ENCODE measurements at regions not wholly inside any gene's neighbourhood (a gene's known extent, or its start where the extent isn't known, plus 50 kb on each side); places are given as distances from the start of the nearest gene placed in this dataset.

- Histone ChIP-seq H3K27ac (ENCODE audit: low read length) (peak overlapping the region; percentile 50), H3K4me3 (ENCODE audit: low read length) (no peak overlapping the region), H3K4me1 (ENCODE audit: control insufficient read depth, insufficient read depth, low read length) (peaks cover 3% of the 10 kb centered on the region), H3K27me3 (ENCODE audit: control insufficient read depth, insufficient read depth) (no peaks in the 10 kb centered on the region), H3K9me3 (ENCODE audit: control insufficient read depth, low read length) (no peaks in the 10 kb centered on the region)
- WGBS: 40% methylated on average over 4 of the region's 4 CpGs
- ATAC-seq (peak; percentile 42 to 65), DNase-seq (no peak)
- intact Hi-C loops (cut with DNase I): loop anchor here in 1 of 4 donors (10.0 kb wide), 1 partner anchor 254 kb away; no protein-coding TSS in a partner anchor
Observed at GRCh38 chr11:95450547-95451123, 219.6 kb upstream of the SESN3 start.

- no peak overlapping the region for H3K27ac ChIP-seq (ENCODE audit: low read length)
- no peak overlapping the region for H3K4me3 ChIP-seq (ENCODE audit: low read length)
- DNase-seq (no peak), ATAC-seq (no peak)
- no peaks in the 10 kb centered on the region for H3K27me3 ChIP-seq (ENCODE audit: control insufficient read depth, insufficient read depth)
- intact Hi-C loops (cut with DNase I): no loop called here
- H3K9me3 ChIP-seq (ENCODE audit: control insufficient read depth, low read length): no peaks in the 10 kb centered on the region
- WGBS: 88% methylated on average over 13 of the region's 13 CpGs
- peaks cover 3% of the 10 kb centered on the region for H3K4me1 ChIP-seq (ENCODE audit: control insufficient read depth, insufficient read depth, low read length)
Observed at GRCh38 chr11:95445746-95446333, 214.8 kb upstream of the SESN3 start.

- H3K4me1 ChIP-seq (ENCODE audit: control insufficient read depth, insufficient read depth, low read length): no peaks in the 10 kb centered on the region
- H3K4me3 ChIP-seq (ENCODE audit: low read length): no peak overlapping the region
- H3K27me3 ChIP-seq (ENCODE audit: control insufficient read depth, insufficient read depth): no peaks in the 10 kb centered on the region
- intact Hi-C loops (cut with DNase I): no loop called here
- 62% methylated on average over 5 of the region's 5 CpGs for WGBS
- DNase-seq: peak in 1 of 3 donors; percentile 53
- H3K9me3 ChIP-seq (ENCODE audit: control insufficient read depth, low read length): no peaks in the 10 kb centered on the region
- H3K27ac ChIP-seq (ENCODE audit: low read length): no peak overlapping the region
- ATAC-seq: peak in 1 of 2 donors; percentile 77
Observed at GRCh38 chr11:95444309-95445241, 213.6 kb upstream of the SESN3 start.

- intact Hi-C loops (cut with DNase I): no loop called here
- DNase-seq (no peak), ATAC-seq (no peak)
- no peaks in the 10 kb centered on the region for H3K27me3 ChIP-seq (ENCODE audit: control insufficient read depth, insufficient read depth)
- 90% methylated on average over 5 of the region's 5 CpGs for WGBS
- no peaks in the 10 kb centered on the region for H3K4me1 ChIP-seq (ENCODE audit: control insufficient read depth, insufficient read depth, low read length)
- no peak overlapping the region for H3K4me3 ChIP-seq (ENCODE audit: low read length)
- H3K27ac ChIP-seq (ENCODE audit: low read length): no peak overlapping the region
- H3K9me3 ChIP-seq (ENCODE audit: control insufficient read depth, low read length): no peaks in the 10 kb centered on the region
Observed at GRCh38 chr11:95443386-95443785, 212.4 kb upstream of the SESN3 start.

DNA sequence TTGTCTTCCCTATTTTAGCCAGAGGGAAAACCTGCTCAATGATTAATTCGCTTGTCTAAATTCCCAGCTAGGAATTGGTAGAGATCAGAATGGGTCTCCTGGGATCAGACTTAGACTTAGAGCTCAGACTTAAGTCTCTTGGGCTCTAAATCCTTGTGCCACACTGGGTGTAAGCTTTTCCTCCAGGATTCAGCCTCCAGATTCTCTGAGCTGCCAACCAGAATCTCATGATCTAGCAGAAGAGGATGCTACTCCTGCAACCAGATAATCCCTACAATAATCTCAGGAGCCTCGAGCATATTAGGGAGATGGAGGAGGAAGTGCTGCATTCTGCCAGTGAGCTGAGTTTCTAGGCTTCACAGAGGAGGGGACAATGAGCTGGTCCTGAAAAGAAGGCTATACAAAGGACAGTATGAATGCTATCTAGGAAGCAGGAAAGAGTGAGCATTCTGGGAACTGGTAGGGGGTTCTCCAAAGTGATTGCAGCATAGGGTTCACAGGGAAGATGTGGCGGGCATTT lies 211.6 kb upstream of the SESN3 start:
- 79% methylated on average over 3 of the region's 3 CpGs for WGBS

GRCh38 chr11:95435628-95436353 lies 204.8 kb upstream of the SESN3 start:
- intact Hi-C loops (cut with DNase I): no loop called here
- Histone ChIP-seq H3K4me1 (ENCODE audit: control insufficient read depth, insufficient read depth, low read length) (peaks cover 4% of the 10 kb centered on the region), H3K4me3 (ENCODE audit: low read length) (no peak overlapping the region), H3K9me3 (ENCODE audit: control insufficient read depth, low read length) (no peaks in the 10 kb centered on the region), H3K27me3 (ENCODE audit: control insufficient read depth, insufficient read depth) (no peaks in the 10 kb centered on the region), H3K27ac (ENCODE audit: low read length) (no peak overlapping the region)
- ATAC-seq: peak in 1 of 2 donors; percentile 52
- WGBS: 63% methylated on average over 6 of the region's 9 CpGs
- DNase-seq: no peak

More for the DNA sequence above, 211.6 kb upstream of the SESN3 start:
- H3K4me3 ChIP-seq (ENCODE audit: low read length): no peak overlapping the region
- no peaks in the 10 kb centered on the region for H3K9me3 ChIP-seq (ENCODE audit: control insufficient read depth, low read length)
- no peak overlapping the region for H3K27ac ChIP-seq (ENCODE audit: low read length)
- ATAC-seq: no peak
- no peaks in the 10 kb centered on the region for H3K27me3 ChIP-seq (ENCODE audit: control insufficient read depth, insufficient read depth)
- no peaks in the 10 kb centered on the region for H3K4me1 ChIP-seq (ENCODE audit: control insufficient read depth, insufficient read depth, low read length)
- DNase-seq: no peak
- intact Hi-C loops (cut with DNase I): no loop called here

DNA sequence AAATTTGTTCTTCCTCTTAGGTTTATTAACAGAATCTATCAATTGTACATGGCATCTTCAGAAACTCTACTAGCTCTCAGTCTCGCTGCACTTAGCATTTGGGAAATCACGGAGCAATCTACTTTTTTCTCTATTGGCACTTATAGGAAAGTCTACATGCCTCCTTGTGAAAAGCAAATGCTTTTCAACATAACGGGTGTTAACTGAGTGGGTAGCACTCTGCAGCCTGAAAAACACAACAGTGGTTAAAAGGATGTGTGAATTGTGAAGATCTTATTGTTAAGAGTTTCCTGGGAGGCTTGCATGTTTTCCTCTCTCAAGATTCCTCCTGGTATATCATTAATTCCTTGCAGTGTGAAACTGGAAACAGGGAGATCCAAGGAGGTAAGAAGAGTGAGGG lies 204.2 kb upstream of the SESN3 start:
- no peak for ATAC-seq
- H3K9me3 ChIP-seq (ENCODE audit: control insufficient read depth, low read length): no peaks in the 10 kb centered on the region
- intact Hi-C loops (cut with DNase I): no loop called here
- H3K27ac ChIP-seq (ENCODE audit: low read length): no peak overlapping the region
- DNase-seq: no peak
- H3K27me3 ChIP-seq (ENCODE audit: control insufficient read depth, insufficient read depth): no peaks in the 10 kb centered on the region
- peaks cover 4% of the 10 kb centered on the region for H3K4me1 ChIP-seq (ENCODE audit: control insufficient read depth, insufficient read depth, low read length)
- H3K4me3 ChIP-seq (ENCODE audit: low read length): no peak overlapping the region
- WGBS: 63% methylated on average over 3 of the region's 3 CpGs

GRCh38 chr11:95434489-95435057 lies 203.6 kb upstream of the SESN3 start:
- no peak for ATAC-seq
- Histone ChIP-seq H3K9me3 (ENCODE audit: control insufficient read depth, low read length) (no peaks in the 10 kb centered on the region), H3K27me3 (ENCODE audit: control insufficient read depth, insufficient read depth) (no peaks in the 10 kb centered on the region), H3K4me1 (ENCODE audit: control insufficient read depth, insufficient read depth, low read length) (peaks cover 4% of the 10 kb centered on the region), H3K27ac (ENCODE audit: low read length) (no peak overlapping the region), H3K4me3 (ENCODE audit: low read length) (no peak overlapping the region)
- intact Hi-C loops (cut with DNase I): no loop called here
- DNase-seq: no peak
- 95% methylated on average over 1 of the region's 1 CpG for WGBS

- Histone ChIP-seq H3K9me3 (ENCODE audit: control insufficient read depth, low read length) (no peaks in the 10 kb centered on the region), H3K4me3 (ENCODE audit: low read length) (no peak overlapping the region), H3K4me1 (ENCODE audit: control insufficient read depth, insufficient read depth, low read length) (peaks cover 4% of the 10 kb centered on the region), H3K27me3 (ENCODE audit: control insufficient read depth, insufficient read depth) (no peaks in the 10 kb centered on the region), H3K27ac (ENCODE audit: low read length) (no peak overlapping the region)
- 97% methylated on average over 2 of the region's 2 CpGs for WGBS
- intact Hi-C loops (cut with DNase I): no loop called here
- DNase-seq (no peak), ATAC-seq (no peak)
Observed at GRCh38 chr11:95434009-95434408, 203.0 kb upstream of the SESN3 start.

- no peaks in the 10 kb centered on the region for H3K9me3 ChIP-seq (ENCODE audit: control insufficient read depth, low read length)
- intact Hi-C loops (cut with DNase I): no loop called here
- no peaks in the 10 kb centered on the region for H3K27me3 ChIP-seq (ENCODE audit: control insufficient read depth, insufficient read depth)
- 81% methylated on average over 4 of the region's 4 CpGs for WGBS
- DNase-seq (no peak), ATAC-seq (no peak)
- peaks cover 4% of the 10 kb centered on the region for H3K4me1 ChIP-seq (ENCODE audit: control insufficient read depth, insufficient read depth, low read length)
- no peak overlapping the region for H3K27ac ChIP-seq (ENCODE audit: low read length)
- no peak overlapping the region for H3K4me3 ChIP-seq (ENCODE audit: low read length)
Observed at GRCh38 chr11:95432714-95433503, 201.9 kb upstream of the SESN3 start.
